SK-N-SH treated with all-trans-retinoic acid at 6 μM for 48 hours (cell line): ENCODE measurements at regions not wholly inside any gene's neighbourhood (a gene's known extent, or its start where the extent isn't known, plus 50 kb on each side); places are given as distances from the start of the nearest gene placed in this dataset.

Experiments
- ATAC-seq: fragments of 200-7000 bp; cut with Tn5 transposase; 3 replicates; pipeline ENCODE4 v1.9.1; 2020; ENCODE audit warnings: mild to moderate bottlenecking, moderate library complexity
- BACH2 ChIP-seq: fragments of 250-450 bp; sonication (Bioruptor Pico); IDR thresholded peaks from 2 replicates; pipeline ENCODE4 v1.9.0; 2021; ENCODE audit warnings: mild to moderate bottlenecking, borderline replicate concordance
- CREB5 ChIP-seq: fragments of 250-450 bp; sonication (Bioruptor Pico); IDR thresholded peaks from 2 replicates; pipeline ENCODE4 v1.5.1; 2020; ENCODE audit warnings: low read depth, mild to moderate bottlenecking, moderate library complexity
- CSDC2 ChIP-seq: fragments of 250-450 bp; sonication (Bioruptor Pico); IDR thresholded peaks from 2 replicates; pipeline ENCODE4 v1.5.0; 2020; ENCODE audit warnings: mild to moderate bottlenecking, moderate library complexity
- CSRNP3 ChIP-seq: fragments of 250-450 bp; sonication (Bioruptor Pico); IDR thresholded peaks from 2 replicates; pipeline ENCODE4 v1.5.1; 2021; ENCODE audit warnings: mild to moderate bottlenecking, moderate library complexity
- ESRRG ChIP-seq: fragments of 250-450 bp; sonication (Bioruptor Pico); IDR thresholded peaks from 2 replicates; pipeline ENCODE4 v1.6.1; 2021; ENCODE audit warnings: mild to moderate bottlenecking
- GLIS3 ChIP-seq: fragments of 250-450 bp; sonication (Bioruptor Pico); IDR thresholded peaks from 2 replicates; pipeline ENCODE4 v1.5.0; 2020; ENCODE audit warnings: mild to moderate bottlenecking, moderate library complexity
- ISL1 ChIP-seq: fragments of 250-450 bp; sonication (Bioruptor Pico); IDR thresholded peaks from 2 replicates; pipeline ENCODE4 v2.1.2; 2022; ENCODE audit warnings: mild to moderate bottlenecking, moderate library complexity
- OSR1 ChIP-seq: fragments of 250-450 bp; sonication (Bioruptor Pico); IDR thresholded peaks from 2 replicates; pipeline ENCODE4 v1.8.0; 2022; ENCODE audit warnings: moderate library complexity, mild to moderate bottlenecking, inconsistent platforms
- PATZ1 ChIP-seq: fragments of 250-450 bp; sonication (Bioruptor Pico); IDR thresholded peaks from 2 replicates; pipeline ENCODE4 v1.8.0; 2020; ENCODE audit warnings: mild to moderate bottlenecking, moderate library complexity, borderline replicate concordance
- POU6F1 ChIP-seq: fragments of 250-450 bp; sonication (Bioruptor Pico); IDR thresholded peaks from 2 replicates; pipeline ENCODE4 v1.8.0; 2021; ENCODE audit warnings: low read depth, mild to moderate bottlenecking, moderate library complexity, borderline replicate concordance
- PPARA ChIP-seq: fragments of 250-450 bp; sonication (Bioruptor Pico); IDR thresholded peaks from 2 replicates; pipeline ENCODE4 v1.5.0; 2020; ENCODE audit warnings: mild to moderate bottlenecking, borderline replicate concordance
- RARB ChIP-seq: fragments of 250-450 bp; sonication (Bioruptor Pico); IDR thresholded peaks from 2 replicates; pipeline ENCODE4 v1.8.0; 2021; ENCODE audit warnings: mild to moderate bottlenecking, moderate library complexity
- SNAI2 ChIP-seq: fragments of 250-450 bp; sonication (Bioruptor Pico); IDR thresholded peaks from 2 replicates; pipeline ENCODE4 v1.5.0; 2020; ENCODE audit warnings: mild to moderate bottlenecking, moderate library complexity
- TCF4 ChIP-seq: fragments of 250-450 bp; sonication (Bioruptor Pico); IDR thresholded peaks from 2 replicates; pipeline ENCODE4 v1.8.0; 2021; ENCODE audit warnings: mild to moderate bottlenecking, moderate library complexity, borderline replicate concordance
- TSHZ2 ChIP-seq: fragments of 250-450 bp; sonication (Bioruptor Pico); IDR thresholded peaks from 2 replicates; pipeline ENCODE4 v1.5.0; 2020; ENCODE audit warnings: mild to moderate bottlenecking, moderate library complexity
- ZFP3 ChIP-seq: fragments of 250-450 bp; sonication (Bioruptor Pico); IDR thresholded peaks from 2 replicates; pipeline ENCODE4 v1.5.0; 2020; ENCODE audit warnings: mild to moderate bottlenecking, moderate library complexity
- ZFP30 ChIP-seq: fragments of 450-650 bp; formaldehyde crosslinking; IDR thresholded peaks from 2 replicates; pipeline ENCODE4 v1.5.0; 2022; ENCODE audit warnings: mild to moderate bottlenecking, moderate library complexity
- ZNF565 ChIP-seq: fragments of 450-650 bp; formaldehyde crosslinking; conservative IDR thresholded peaks from 2 replicates; pipeline ENCODE4 v1.5.0; 2020; ENCODE audit warnings: low read depth, mild to moderate bottlenecking, moderate library complexity
- ZNF70 ChIP-seq: fragments of 450-650 bp; formaldehyde crosslinking; IDR thresholded peaks from 2 replicates; pipeline ENCODE4 v1.5.0; 2020; ENCODE audit warnings: mild to moderate bottlenecking, moderate library complexity
- ZNF8 ChIP-seq: fragments of 450-650 bp; formaldehyde crosslinking; IDR thresholded peaks from 2 replicates; pipeline ENCODE4 v1.5.0; 2020; ENCODE audit warnings: mild to moderate bottlenecking, moderate library complexity

- TF ChIP-seq CSRNP3 (CRISPR knock-in tag) (no peak), RARB (CRISPR knock-in tag) (no peak)
- ATAC-seq: no peak
Observed at GRCh38 chr11:33967451-33967850, 75.6 kb upstream of the LMO2 start.

GRCh38 chr11:33965032-33965431 is 73.2 kb upstream of the LMO2 start:
- no peak for ATAC-seq
- TF ChIP-seq RARB (CRISPR knock-in tag): no peak
- TF ChIP-seq CSDC2 (CRISPR knock-in tag): no peak
- TF ChIP-seq GLIS3 (CRISPR knock-in tag): no peak
- no peak for TF ChIP-seq TCF4 (CRISPR knock-in tag)
- TF ChIP-seq ZNF8 (CRISPR knock-in tag): no peak
- TF ChIP-seq TSHZ2 (CRISPR knock-in tag): no peak
- no peak for TF ChIP-seq CREB5 (CRISPR knock-in tag)
- no peak for TF ChIP-seq ZNF565 (CRISPR knock-in tag)
- no peak for TF ChIP-seq SNAI2
- TF ChIP-seq ZFP3 (CRISPR knock-in tag): no peak
- TF ChIP-seq CSRNP3 (CRISPR knock-in tag): no peak
- no peak for TF ChIP-seq BACH2 (CRISPR knock-in tag)
- no peak for TF ChIP-seq POU6F1
- no peak for TF ChIP-seq PPARA (CRISPR knock-in tag)
- TF ChIP-seq OSR1: no peak

- TF ChIP-seq ISL1: no peak
- no peak for ATAC-seq
Observed at GRCh38 chr11:33959855-33960400, 68.1 kb upstream of the LMO2 start.

GRCh38 chr11:33957304-33957917 is 65.5 kb upstream of the LMO2 start:
- TF ChIP-seq TCF4 (CRISPR knock-in tag) (no peak), SNAI2 (no peak), ZFP30 (no peak), ESRRG (no peak), RARB (CRISPR knock-in tag) (no peak), ZNF8 (CRISPR knock-in tag) (no peak), PATZ1 (CRISPR knock-in tag) (no peak), ZNF70 (CRISPR knock-in tag) (no peak), BACH2 (CRISPR knock-in tag) (no peak), GLIS3 (CRISPR knock-in tag) (no peak), ZFP3 (CRISPR knock-in tag) (no peak)
- TF ChIP-seq, all 23 proteins: peak for 0
- no peak for ATAC-seq
